ENCODE measurements at regions not wholly inside any gene's neighbourhood (a gene's known extent, or its start where the extent isn't known, plus 50 kb on each side); places are given as distances from the start of the nearest gene placed in this dataset.

GRCh38 chr7:120043250-120043649 lies 229.7 kb upstream of the KCND2 start:
- ChIA-PET POLR2A (ENCODE audit: unreplicated experiment) (no interaction called here), CTCF (no interaction called here)
- no peak overlapping the region for H4K5ac ChIP-seq (ENCODE audit: low read depth, low read length)
- DNase-seq (no peak), ATAC-seq (ENCODE audit: low read depth) (no peak)
- BruUV-seq (replicated peaks), result no TSS peak
- H3K18ac ChIP-seq (ENCODE audit: low read depth, low read length), result no peak overlapping the region
- no peak overlapping the region for H3K4me2 ChIP-seq (ENCODE audit: low read depth, low read length)
- no peak overlapping the region for H3K56ac ChIP-seq (ENCODE audit: extremely low read depth, insufficient read depth, low read length)
- H3K4ac ChIP-seq (ENCODE audit: low read depth, low read length), result no peak overlapping the region
- no peak overlapping the region for H3K27ac ChIP-seq (ENCODE audit: insufficient read depth, low read length)
- no peak overlapping the region for H3K9ac ChIP-seq (ENCODE audit: low read depth, low read length)
- H3K4me1 ChIP-seq (ENCODE audit: control insufficient read depth, insufficient read depth, low read length), result no peaks in the 10 kb centered on the region
- H2AK5ac ChIP-seq (ENCODE audit: low read depth, low read length), result no peak overlapping the region
- intact Hi-C loops (cut with micrococcal nuclease), result no loop called here
- no peak overlapping the region for H2BK20ac ChIP-seq (ENCODE audit: low read depth, low read length)
- no peaks in the 10 kb centered on the region for H3K27me3 ChIP-seq (ENCODE audit: control insufficient read depth, insufficient read depth, low read length)
- no peak overlapping the region for H4K91ac ChIP-seq (ENCODE audit: insufficient read depth, low read depth, low read length)
- H2BK5ac ChIP-seq (ENCODE audit: low read depth, low read length, poor library complexity, severe bottlenecking), result no peak overlapping the region
- H2AK9ac ChIP-seq (replicated peaks; ENCODE audit: low read depth, low read length, poor library complexity), result no peak overlapping the region
- no peaks in the 10 kb centered on the region for H3K36me3 ChIP-seq (ENCODE audit: control insufficient read depth, insufficient read depth, low read length)
- in situ Hi-C loops (cut with MboI; ENCODE audit: low sequenced_read_pairs), result no loop called here
- H3K79me1 ChIP-seq (ENCODE audit: low read depth in 1 of 2, low read length in 2 of 2), result no peaks in the 10 kb centered on the region
- no peak overlapping the region for H2AFZ ChIP-seq (replicated peaks; ENCODE audit: low read length, poor library complexity)
- H2BK15ac ChIP-seq (ENCODE audit: low read depth, low read length), result no peak overlapping the region
- no peak overlapping the region for H4K8ac ChIP-seq (ENCODE audit: low read depth in 2 of 2, low read length in 2 of 2)
- TF ChIP-seq NFE2L2 (IDR thresholded peaks at IDR 0.05; ENCODE audit: low read depth, low read length) (no peak), CEBPB (IDR thresholded peaks at IDR 0.05; ENCODE audit: low read depth, low read length) (no peak), MXI1 (IDR thresholded peaks at IDR 0.05; ENCODE audit: borderline replicate concordance, low read depth, low read length) (no peak), MAFK (IDR thresholded peaks at IDR 0.05; ENCODE audit: low read depth, low read length) (no peak), POLR2A (IDR thresholded peaks at IDR 0.05; ENCODE audit: low read depth, low read length) (no peak), RFX5 (IDR thresholded peaks at IDR 0.05; ENCODE audit: low read depth, low read length) (no peak), CTCF (conservative IDR thresholded peaks at IDR 0.05; ENCODE audit: low read depth, low read length) (no peak), CHD1 (IDR thresholded peaks at IDR 0.05; ENCODE audit: low read depth, low read length) (no peak)
- TF ChIP-seq, protein P1, sequence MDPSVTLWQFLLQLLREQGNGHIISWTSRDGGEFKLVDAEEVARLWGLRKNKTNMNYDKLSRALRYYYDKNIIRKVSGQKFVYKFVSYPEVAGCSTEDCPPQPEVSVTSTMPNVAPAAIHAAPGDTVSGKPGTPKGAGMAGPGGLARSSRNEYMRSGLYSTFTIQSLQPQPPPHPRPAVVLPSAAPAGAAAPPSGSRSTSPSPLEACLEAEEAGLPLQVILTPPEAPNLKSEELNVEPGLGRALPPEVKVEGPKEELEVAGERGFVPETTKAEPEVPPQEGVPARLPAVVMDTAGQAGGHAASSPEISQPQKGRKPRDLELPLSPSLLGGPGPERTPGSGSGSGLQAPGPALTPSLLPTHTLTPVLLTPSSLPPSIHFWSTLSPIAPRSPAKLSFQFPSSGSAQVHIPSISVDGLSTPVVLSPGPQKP (IDR thresholded peaks at IDR 0.05; ENCODE audit: borderline replicate concordance, low read depth, low read length), result no peak
- no peak overlapping the region for H3K4me3 ChIP-seq (ENCODE audit: insufficient read depth, low read depth, low read length)
- dilution Hi-C loops (cut with HindIII; ENCODE audit: low sequenced_read_pairs, unreplicated experiment), result no loop called here
- H3K9me1 ChIP-seq (ENCODE audit: insufficient read depth, low read length), result no peaks in the 10 kb centered on the region
- H3K23ac ChIP-seq (ENCODE audit: low read depth, low read length), result no peak overlapping the region
- WGBS, 2 experiments (ENCODE audit: extremely low coverage in 2 of 2, insufficient read length in 1 of 2), result no CpG with 5 or more reads among the region's 2 CpGs
- H3K14ac ChIP-seq (replicated peaks; ENCODE audit: low read depth, low read length), result no peak overlapping the region; the same call in 1 of the 2 replicates
- no peaks in the 10 kb centered on the region for H4K20me1 ChIP-seq (ENCODE audit: insufficient read depth, low read length)
- peaks cover 2% of the 10 kb centered on the region; the same call in 1 of the 2 replicates for H3K9me3 ChIP-seq (ENCODE audit: control insufficient read depth, insufficient read depth, low read length)
- H2BK120ac ChIP-seq (ENCODE audit: low read depth, low read length), result no peak overlapping the region

All from IMR-90 (cell line).